Vagina (tissue), 2 donors: ENCODE measurements at regions not wholly inside any gene's neighbourhood (a gene's known extent, or its start where the extent isn't known, plus 50 kb on each side); places are given as distances from the start of the nearest gene placed in this dataset.
"Not testable (repeated sequence)": the region's sequence is repeated elsewhere in the genome, so short reads cannot be mapped to it uniquely, and the experiment has no call there.

ENCODE experiments used
- DNase-seq, 2 donors: peaks; one replicate each; pipeline ENCODE4 v3.0.0-alpha.2; 2017; ENCODE audit errors: extremely low spot score in 2 of 2
- H3K27ac ChIP-seq: fragments of 200-600 bp; sonication (generic); one replicate; pipeline ENCODE4 v1.5.1; 2019
- H3K27me3 ChIP-seq: fragments of 200-600 bp; sonication (generic); one replicate; pipeline ENCODE4 v1.5.1; 2019
- H3K36me3 ChIP-seq, 2 donors: fragments of 200-600 bp; sonication (generic); one replicate each; pipeline ENCODE4 v1.5.1; 2017 to 2019
- H3K4me1 ChIP-seq: fragments of 200-600 bp; sonication (generic); one replicate; pipeline ENCODE4 v1.5.1; 2019
- H3K4me3 ChIP-seq, 2 donors: fragments of 200-600 bp; sonication (generic); 1 replicate in 1 of 2; 2 replicates in 1 of 2; pipeline ENCODE4 v1.5.1; 2016 to 2019
- H3K9me3 ChIP-seq: fragments of 200-600 bp; sonication (generic); one replicate; pipeline ENCODE4 v1.5.1; 2019
- CTCF ChIP-seq, 3 experiments: fragments of 450-650 bp in 2 of 3; fragments of 200-600 bp in 1 of 3; sonication (generic) in 1 of 3; IDR thresholded peaks; one replicate each; pipeline ENCODE4 v1.5.1; 2017 to 2019; ENCODE audit warnings: antibody characterized with exemption in 3 of 3, mild to moderate bottlenecking in 2 of 3, moderate library complexity in 2 of 3
- POLR2A ChIP-seq, 2 donors: fragments of 450-650 bp; IDR thresholded peaks; one replicate each; pipeline ENCODE4 v1.6.1; 2017; ENCODE audit warnings: antibody characterized with exemption in 2 of 2, mild to moderate bottlenecking in 2 of 2, moderate library complexity in 2 of 2
- POLR2AphosphoS5 ChIP-seq, 2 donors: sonication (generic); formaldehyde crosslinking; IDR thresholded peaks; one replicate each; pipeline ENCODE4 v1.9.0; 2017; ENCODE audit warnings: antibody characterized with exemption in 2 of 2, mild to moderate bottlenecking in 2 of 2, low read depth in 1 of 2; ENCODE audit not compliant: insufficient read depth in 1 of 2
- intact Hi-C: fragments of 100-400 bp; cut with DNase I; formaldehyde crosslinking; loops from one replicate; pipeline ENCODE4 v1.15.1; 2023

DNA sequence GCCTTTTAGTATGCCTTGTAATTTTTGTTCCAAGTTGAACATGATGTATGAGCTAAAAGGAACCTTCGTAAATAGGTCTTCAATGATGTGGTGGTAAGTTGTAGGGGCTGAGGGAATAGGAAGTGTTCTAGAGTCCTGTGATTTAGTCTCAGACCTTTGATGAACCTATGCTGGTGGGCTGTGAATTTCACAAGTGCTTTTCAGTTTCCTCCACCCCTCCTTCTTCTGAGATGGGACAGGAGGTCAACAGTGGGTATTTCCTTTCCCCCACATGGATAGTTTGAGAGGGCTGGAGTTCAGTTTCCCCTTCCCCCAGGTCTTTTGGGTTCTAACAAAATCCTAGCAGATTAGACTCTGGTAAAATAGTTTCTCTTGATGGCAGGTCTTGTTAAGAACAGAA lies 121.0 kb upstream of the ATXN1 start:
- TF ChIP-seq POLR2AphosphoS5 (IDR thresholded peaks at IDR 0.05; ENCODE audit: insufficient read depth in 1 of 2, low read depth in 1 of 2) (no peak), CTCF (IDR thresholded peaks at IDR 0.05) (no peak), POLR2A (IDR thresholded peaks at IDR 0.05) (no peak)
- H3K27ac ChIP-seq: no peak overlapping the region
- no peaks in the 10 kb centered on the region for H3K9me3 ChIP-seq
- no peak for DNase-seq
- intact Hi-C loops: no loop called here
- H3K4me1 ChIP-seq: no peaks in the 10 kb centered on the region
- H3K36me3 ChIP-seq: no peaks in the 10 kb centered on the region
- H3K27me3 ChIP-seq: no peaks in the 10 kb centered on the region
- H3K4me3 ChIP-seq: no peak overlapping the region

- intact Hi-C loops, H3K36me3 ChIP-seq, H3K27me3 ChIP-seq, H3K4me3 ChIP-seq, H3K4me1 ChIP-seq, H3K27ac ChIP-seq, DNase-seq, H3K9me3 ChIP-seq: not testable (repeated sequence)
These were observed 115.6 kb upstream of the ATXN1 start for GRCh38 chr6:16876852-16877251.

DNA sequence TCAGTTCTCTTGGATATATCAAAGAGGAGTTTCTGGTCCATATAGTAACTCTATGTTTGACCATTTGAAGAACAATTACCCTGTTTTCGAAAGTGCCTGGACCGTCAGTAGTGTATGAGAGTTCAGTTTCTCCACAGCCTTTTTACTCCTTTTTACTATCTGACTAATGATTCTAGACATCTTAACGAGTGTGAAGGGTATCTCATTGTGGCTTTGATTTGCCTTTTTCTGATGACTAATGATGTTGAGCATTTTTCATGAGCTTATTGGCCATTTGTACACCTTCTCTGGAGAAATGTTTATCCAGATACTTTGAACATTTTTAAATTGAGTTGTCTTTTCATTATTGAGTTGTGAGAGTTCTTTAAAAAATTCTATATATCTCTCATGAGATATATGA lies 114.9 kb upstream of the ATXN1 start:
- H3K27me3 ChIP-seq: no peaks in the 10 kb centered on the region
- H3K9me3 ChIP-seq: no peaks in the 10 kb centered on the region
- no peaks in the 10 kb centered on the region for H3K36me3 ChIP-seq
- H3K4me3 ChIP-seq: no peak overlapping the region
- H3K27ac ChIP-seq: no peak overlapping the region
- intact Hi-C loops: no loop called here
- TF ChIP-seq CTCF (IDR thresholded peaks at IDR 0.05): no peak
- TF ChIP-seq POLR2A (IDR thresholded peaks at IDR 0.05): no peak
- TF ChIP-seq POLR2AphosphoS5 (IDR thresholded peaks at IDR 0.05; ENCODE audit: insufficient read depth in 1 of 2, low read depth in 1 of 2): no peak
- DNase-seq: no peak
- H3K4me1 ChIP-seq: no peaks in the 10 kb centered on the region

- intact Hi-C loops: no loop called here
- Histone ChIP-seq H3K36me3 (no peaks in the 10 kb centered on the region), H3K27ac (no peak overlapping the region), H3K4me3 (no peak overlapping the region), H3K27me3 (no peaks in the 10 kb centered on the region), H3K4me1 (no peaks in the 10 kb centered on the region), H3K9me3 (no peaks in the 10 kb centered on the region)
- DNase-seq: no peak
- TF ChIP-seq POLR2AphosphoS5 (IDR thresholded peaks at IDR 0.05; ENCODE audit: insufficient read depth in 1 of 2, low read depth in 1 of 2) (no peak), POLR2A (IDR thresholded peaks at IDR 0.05) (no peak), CTCF (IDR thresholded peaks at IDR 0.05) (no peak)
These were observed 112.4 kb upstream of the ATXN1 start for GRCh38 chr6:16873698-16874097.

DNA sequence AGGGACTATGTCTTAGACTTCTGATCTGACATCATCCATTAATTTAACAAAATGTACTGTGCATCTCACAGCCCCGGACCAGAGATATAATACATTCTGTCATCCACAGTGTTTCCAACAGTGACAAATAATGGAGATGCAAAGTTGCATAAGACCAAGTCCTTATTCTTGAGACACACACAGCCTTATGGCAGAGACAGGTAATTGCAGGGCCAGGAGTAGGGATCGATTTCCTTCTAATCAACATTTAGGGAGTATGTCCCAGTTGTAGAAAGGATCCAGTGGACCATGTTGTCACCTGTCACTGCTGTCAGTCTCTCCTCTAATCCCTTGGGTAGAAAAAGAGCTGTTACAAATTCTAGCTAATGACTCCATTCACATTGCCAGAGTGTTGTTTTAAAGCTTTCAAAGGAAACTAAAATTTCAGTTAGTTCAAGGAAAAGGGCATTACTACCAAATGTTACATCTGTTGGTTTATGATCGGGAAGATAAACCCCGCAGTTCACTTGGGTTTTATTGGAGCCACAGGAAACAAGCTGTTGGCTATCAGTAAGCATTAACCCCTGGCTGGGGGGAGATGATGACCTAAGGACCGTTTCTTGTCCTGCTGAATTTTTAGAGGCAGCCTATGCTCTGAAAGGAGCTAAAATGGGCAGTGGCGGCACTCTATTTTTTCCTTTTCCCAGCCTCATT lies 111.4 kb upstream of the ATXN1 start:
- Histone ChIP-seq H3K27ac (no peak overlapping the region), H3K27me3 (no peaks in the 10 kb centered on the region), H3K4me3 (no peak overlapping the region), H3K9me3 (no peaks in the 10 kb centered on the region), H3K36me3 (no peaks in the 10 kb centered on the region), H3K4me1 (no peaks in the 10 kb centered on the region)
- TF ChIP-seq CTCF (IDR thresholded peaks at IDR 0.05) (no peak), POLR2AphosphoS5 (IDR thresholded peaks at IDR 0.05; ENCODE audit: insufficient read depth in 1 of 2, low read depth in 1 of 2) (no peak), POLR2A (IDR thresholded peaks at IDR 0.05) (no peak)
- intact Hi-C loops: no loop called here
- DNase-seq: no peak
